Adrenal gland (tissue), 9 donors: ENCODE measurements at regions not wholly inside any gene's neighbourhood (a gene's known extent, or its start where the extent isn't known, plus 50 kb on each side); places are given as distances from the start of the nearest gene placed in this dataset.

Source experiments
- DNase-seq, 7 donors: peaks; one replicate each; pipeline ENCODE4 v3.0.0-alpha.2; 2019 to 2020
- H3K27ac ChIP-seq, 5 donors: fragments of 200-600 bp; sonication (generic) in 4 of 5; 1 replicate in 3 of 5; 2 replicates in 2 of 5; pipeline versions ENCODE4 v1.5.1 to v1.8.0; 2016 to 2020; ENCODE audit warnings: mild to moderate bottlenecking in 1 of 5
- H3K27me3 ChIP-seq: fragments of 200-600 bp; 2 replicates; pipeline ENCODE4 v1.8.0; 2021
- H3K36me3 ChIP-seq, 2 donors: fragments of 200-600 bp; replicated peaks in 1 of 2; 1 replicate in 1 of 2; 2 replicates in 1 of 2; pipeline versions ENCODE4 v1.5.1 to v1.8.0; 2018 to 2022
- H3K4me1 ChIP-seq, 2 donors: fragments of 200-600 bp; replicated peaks in 1 of 2; 1 replicate in 1 of 2; 2 replicates in 1 of 2; pipeline versions ENCODE4 v1.5.1 to v1.8.0; 2018 to 2021
- H3K4me3 ChIP-seq, 4 donors: fragments of 200-600 bp; sonication (generic) in 3 of 4; one replicate each; pipeline ENCODE4 v1.5.1; 2016 to 2018
- H3K9me3 ChIP-seq, 3 donors: fragments of 200-600 bp; sonication (generic) in 1 of 3; replicated peaks in 1 of 3; 1 replicate in 2 of 3; 2 replicates in 1 of 3; pipeline versions ENCODE4 v1.5.1 to v1.8.0; 2016 to 2021
- POLR2A ChIP-seq, 2 donors: fragments of 450-650 bp; IDR thresholded peaks; one replicate each; pipeline ENCODE4 v1.6.1; 2017; ENCODE audit warnings: antibody characterized with exemption in 2 of 2, mild to moderate bottlenecking in 2 of 2, moderate library complexity in 1 of 2
- WGBS, 4 donors: extraction: QIAGEN DNeasy Blood & Tissue Kit in 2 of 4; methylation state at CpG; one replicate each; pipeline versions ENCODE4 v1.1.5 to v1.1.7; 2013 to 2017; 5-methylcytosine and 5-hydroxymethylcytosine counted together
- intact Hi-C, 2 donors: fragments of 100-400 bp; cut with DNase I; formaldehyde crosslinking; loops; one replicate each; pipeline versions ENCODE4 v1.14.1 to v1.15.0; 2022 to 2023
- TF ChIP-seq, protein P1 (sequence below), 6 experiments: fragments of 450-650 bp in 4 of 6; fragments of 200-600 bp in 2 of 6; sonication (generic) in 1 of 6; IDR thresholded peaks; 1 replicate in 5 of 6; 2 replicates in 1 of 6; pipeline versions ENCODE4 v1.5.1 to v1.8.0; 2016 to 2021; ENCODE audit warnings: antibody characterized with exemption in 6 of 6, mild to moderate bottlenecking in 2 of 6, moderate library complexity in 1 of 6
- donor health status: healthy with polysubstance abuse.
- donor health status: Bipolar disorder and iron deficiency.
- donor health status: DM: yes; HTN: yes; CAD: no.
- donor health status: DM: no; HTN: no; CAD: no.
- donor health status: DM: no; HTN: no; CAD: no.

DNA sequence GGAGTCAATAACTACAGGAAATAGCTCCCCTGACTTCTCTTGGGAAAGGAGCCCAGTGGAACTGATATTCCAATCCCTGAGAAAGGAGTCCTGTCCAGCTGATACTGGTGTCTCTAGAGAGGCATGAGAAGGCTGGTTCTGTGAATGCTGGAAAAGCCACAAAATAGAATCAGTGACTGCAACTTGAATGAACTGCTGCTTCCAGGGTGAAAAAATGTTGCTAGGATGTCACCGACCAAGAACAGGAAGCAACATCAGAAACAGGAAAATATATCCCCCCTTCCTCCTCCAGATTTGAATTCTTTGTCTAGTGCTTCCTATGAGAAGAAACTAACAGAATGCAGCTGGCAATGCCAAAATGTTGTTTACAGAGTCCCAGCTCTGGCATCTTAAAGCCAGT, 269.3 kb upstream of the LYPLAL1 start:
- TF ChIP-seq, protein P1, sequence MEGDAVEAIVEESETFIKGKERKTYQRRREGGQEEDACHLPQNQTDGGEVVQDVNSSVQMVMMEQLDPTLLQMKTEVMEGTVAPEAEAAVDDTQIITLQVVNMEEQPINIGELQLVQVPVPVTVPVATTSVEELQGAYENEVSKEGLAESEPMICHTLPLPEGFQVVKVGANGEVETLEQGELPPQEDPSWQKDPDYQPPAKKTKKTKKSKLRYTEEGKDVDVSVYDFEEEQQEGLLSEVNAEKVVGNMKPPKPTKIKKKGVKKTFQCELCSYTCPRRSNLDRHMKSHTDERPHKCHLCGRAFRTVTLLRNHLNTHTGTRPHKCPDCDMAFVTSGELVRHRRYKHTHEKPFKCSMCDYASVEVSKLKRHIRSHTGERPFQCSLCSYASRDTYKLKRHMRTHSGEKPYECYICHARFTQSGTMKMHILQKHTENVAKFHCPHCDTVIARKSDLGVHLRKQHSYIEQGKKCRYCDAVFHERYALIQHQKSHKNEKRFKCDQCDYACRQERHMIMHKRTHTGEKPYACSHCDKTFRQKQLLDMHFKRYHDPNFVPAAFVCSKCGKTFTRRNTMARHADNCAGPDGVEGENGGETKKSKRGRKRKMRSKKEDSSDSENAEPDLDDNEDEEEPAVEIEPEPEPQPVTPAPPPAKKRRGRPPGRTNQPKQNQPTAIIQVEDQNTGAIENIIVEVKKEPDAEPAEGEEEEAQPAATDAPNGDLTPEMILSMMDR (IDR thresholded peaks at IDR 0.05) = no peak
- TF ChIP-seq POLR2A (IDR thresholded peaks at IDR 0.05) = no peak

DNA sequence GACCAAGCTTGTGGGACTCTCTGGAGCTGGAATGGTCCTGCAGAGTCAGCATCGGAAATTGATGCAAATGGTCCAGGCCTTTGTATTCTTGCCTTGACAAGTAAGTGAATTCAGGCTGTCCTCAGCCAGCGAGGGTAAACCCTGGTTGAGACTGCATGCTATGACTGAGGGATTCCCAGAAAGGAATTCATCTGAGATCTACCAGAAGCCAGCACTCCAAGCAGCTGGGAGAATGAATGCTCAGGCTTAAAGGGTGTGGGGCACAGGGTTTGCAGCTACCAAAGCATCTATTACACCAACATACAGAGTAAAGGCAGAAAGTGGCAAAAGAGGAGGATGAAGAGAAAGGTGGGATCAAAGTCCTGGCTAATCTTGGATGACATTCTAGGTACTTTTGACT, 257.0 kb upstream of the LYPLAL1 start:
- Histone ChIP-seq H3K36me3 (no peaks in the 10 kb centered on the region), H3K27ac (no peak overlapping the region), H3K4me1 (no peaks in the 10 kb centered on the region), H3K9me3 (no peaks in the 10 kb centered on the region), H3K4me3 (no peak overlapping the region), H3K27me3 (no peaks in the 10 kb centered on the region)
- no peak for DNase-seq
- WGBS, 4 donors = 79 to 93% (median 82%) methylated on average over 2 of the region's 2 CpGs
- intact Hi-C loops = no loop called here
- TF ChIP-seq, protein P1 (IDR thresholded peaks at IDR 0.05) = no peak
- no peak for TF ChIP-seq POLR2A (IDR thresholded peaks at IDR 0.05)

More for the DNA sequence above, 269.3 kb upstream of the LYPLAL1 start:
- Histone ChIP-seq H3K27me3 (no peaks in the 10 kb centered on the region), H3K36me3 (no peaks in the 10 kb centered on the region), H3K27ac (no peak overlapping the region), H3K4me1 (no peaks in the 10 kb centered on the region), H3K9me3 (no peaks in the 10 kb centered on the region), H3K4me3 (no peak overlapping the region)
- DNase-seq = no peak
- intact Hi-C loops = no loop called here
- WGBS, 4 donors = 27 to 42% (median 40%) methylated on average over 1 of the region's 1 CpG

DNA sequence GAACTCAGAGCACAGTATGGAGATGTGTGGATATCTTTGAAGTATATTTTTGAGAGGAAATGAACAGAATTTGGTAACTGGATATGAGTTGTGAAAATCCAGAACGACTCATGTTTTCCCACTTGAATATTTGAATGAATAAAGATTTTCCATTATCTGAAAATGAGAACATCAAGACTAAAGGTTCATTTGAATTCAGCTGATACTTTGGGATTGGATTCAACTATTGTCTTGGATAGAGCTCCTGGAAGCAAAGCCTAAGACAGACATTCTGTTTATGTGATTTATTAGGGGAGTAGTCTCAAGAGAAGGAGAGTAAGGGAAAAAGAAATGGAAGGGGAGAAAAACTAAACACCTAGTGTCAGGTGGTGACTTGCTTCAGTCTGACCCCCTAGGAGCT, 256.0 kb upstream of the LYPLAL1 start:
- no peaks in the 10 kb centered on the region for H3K27me3 ChIP-seq
- no peak for DNase-seq
- TF ChIP-seq POLR2A (IDR thresholded peaks at IDR 0.05) = no peak
- TF ChIP-seq, protein P1 (IDR thresholded peaks at IDR 0.05) = no peak
- 40 to 75% (median 57%) methylated on average over 1 of the region's 1 CpG for WGBS, 4 donors
- H3K36me3 ChIP-seq = no peaks in the 10 kb centered on the region
- no peak overlapping the region for H3K4me3 ChIP-seq
- no peak overlapping the region for H3K27ac ChIP-seq
- intact Hi-C loops = no loop called here
- no peaks in the 10 kb centered on the region for H3K4me1 ChIP-seq
- no peaks in the 10 kb centered on the region for H3K9me3 ChIP-seq

DNA sequence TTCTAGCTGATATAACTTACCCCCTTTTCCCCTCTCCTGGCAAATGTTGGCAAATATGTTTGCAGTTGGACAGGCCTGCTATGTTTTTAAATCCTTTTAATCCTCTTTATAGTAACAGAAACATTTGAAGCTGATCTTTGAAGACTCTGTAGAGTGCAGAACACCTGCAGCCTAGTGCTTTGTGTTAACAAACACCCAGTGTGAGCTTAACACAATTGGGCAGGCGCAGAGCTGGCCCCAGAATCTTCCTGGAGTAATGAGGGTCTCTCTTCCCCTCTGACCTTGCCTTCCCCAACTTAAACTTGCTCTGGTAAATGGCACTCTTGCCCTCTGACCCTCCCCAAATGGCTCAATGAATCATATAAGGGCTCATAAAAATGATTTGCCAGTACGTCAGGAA, 247.9 kb upstream of the LYPLAL1 start:
- no peaks in the 10 kb centered on the region for H3K27me3 ChIP-seq
- no peak overlapping the region for H3K27ac ChIP-seq
- intact Hi-C loops = no loop called here
- WGBS, 4 donors = 86 to 91% (median 90%) methylated on average over 2 of the region's 2 CpGs
- H3K4me3 ChIP-seq = no peak overlapping the region
- DNase-seq = no peak
- H3K9me3 ChIP-seq = no peaks in the 10 kb centered on the region
- H3K36me3 ChIP-seq = no peaks in the 10 kb centered on the region
- no peak for TF ChIP-seq POLR2A (IDR thresholded peaks at IDR 0.05)
- TF ChIP-seq, protein P1 (IDR thresholded peaks at IDR 0.05) = no peak
- no peaks in the 10 kb centered on the region for H3K4me1 ChIP-seq
